Uterus (tissue), 2 donors: ENCODE measurements at regions not wholly inside any gene's neighbourhood (a gene's known extent, or its start where the extent isn't known, plus 50 kb on each side); places are given as distances from the start of the nearest gene placed in this dataset.

Experiments used
- POLR2A ChIP-seq, 2 donors: fragments of 450-650 bp; IDR thresholded peaks; one replicate each; pipeline ENCODE4 v1.6.1; 2016; ENCODE audit warnings: antibody characterized with exemption in 2 of 2, mild to moderate bottlenecking in 1 of 2, moderate library complexity in 1 of 2
- TF ChIP-seq, protein P1 (sequence below), 4 experiments: fragments of 200-600 bp in 2 of 4; fragments of 450-650 bp in 2 of 4; sonication (generic) in 2 of 4; IDR thresholded peaks; one replicate each; pipeline ENCODE4 v1.5.1; 2016 to 2019; ENCODE audit warnings: antibody characterized with exemption in 4 of 4, mild to moderate bottlenecking in 2 of 4, moderate library complexity in 1 of 4

DNA sequence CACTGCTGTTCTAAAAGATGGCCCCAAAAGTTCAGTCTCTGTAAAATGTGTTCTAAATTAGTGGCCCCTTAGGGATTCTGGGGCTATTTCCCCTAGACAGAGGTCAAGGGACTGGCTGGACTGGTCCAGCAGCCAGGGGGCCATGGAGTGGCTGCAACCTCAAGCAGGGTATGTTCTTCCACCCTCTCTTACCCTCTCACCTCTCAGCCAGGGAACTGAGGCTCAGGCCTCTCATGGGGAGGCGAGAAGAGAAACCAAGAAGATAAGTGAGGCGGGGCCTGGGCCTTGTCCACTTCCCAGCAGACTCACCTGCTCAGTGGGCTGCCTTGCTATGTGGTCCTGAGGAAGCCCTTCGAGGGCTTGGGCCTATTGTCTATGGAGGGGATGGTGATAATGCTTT, 339.7 kb downstream of the MYCN start:
- no peak for TF ChIP-seq POLR2A (IDR thresholded peaks at IDR 0.05)
- TF ChIP-seq, protein P1, sequence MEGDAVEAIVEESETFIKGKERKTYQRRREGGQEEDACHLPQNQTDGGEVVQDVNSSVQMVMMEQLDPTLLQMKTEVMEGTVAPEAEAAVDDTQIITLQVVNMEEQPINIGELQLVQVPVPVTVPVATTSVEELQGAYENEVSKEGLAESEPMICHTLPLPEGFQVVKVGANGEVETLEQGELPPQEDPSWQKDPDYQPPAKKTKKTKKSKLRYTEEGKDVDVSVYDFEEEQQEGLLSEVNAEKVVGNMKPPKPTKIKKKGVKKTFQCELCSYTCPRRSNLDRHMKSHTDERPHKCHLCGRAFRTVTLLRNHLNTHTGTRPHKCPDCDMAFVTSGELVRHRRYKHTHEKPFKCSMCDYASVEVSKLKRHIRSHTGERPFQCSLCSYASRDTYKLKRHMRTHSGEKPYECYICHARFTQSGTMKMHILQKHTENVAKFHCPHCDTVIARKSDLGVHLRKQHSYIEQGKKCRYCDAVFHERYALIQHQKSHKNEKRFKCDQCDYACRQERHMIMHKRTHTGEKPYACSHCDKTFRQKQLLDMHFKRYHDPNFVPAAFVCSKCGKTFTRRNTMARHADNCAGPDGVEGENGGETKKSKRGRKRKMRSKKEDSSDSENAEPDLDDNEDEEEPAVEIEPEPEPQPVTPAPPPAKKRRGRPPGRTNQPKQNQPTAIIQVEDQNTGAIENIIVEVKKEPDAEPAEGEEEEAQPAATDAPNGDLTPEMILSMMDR (IDR thresholded peaks at IDR 0.05): no peak
